ENCODE measurements at regions not wholly inside any gene's neighbourhood (a gene's known extent, or its start where the extent isn't known, plus 50 kb on each side); places are given as distances from the start of the nearest gene placed in this dataset.

- Histone ChIP-seq H3K9ac (ENCODE audit: low read length in 3 of 3) (no peak overlapping the region), H3K9me3 (ENCODE audit: control insufficient read depth in 2 of 3, insufficient read depth in 1 of 3, low read length in 3 of 3) (no peaks in the 10 kb centered on the region), H3K4me1 (ENCODE audit: control insufficient read depth in 2 of 3, insufficient read depth in 2 of 3, low read depth in 1 of 3, low read length in 3 of 3) (no peaks in the 10 kb centered on the region), H3K27ac (ENCODE audit: low read depth in 2 of 2, low read length in 2 of 2) (no peak overlapping the region), H3K27me3 (ENCODE audit: control insufficient read depth, insufficient read depth, low read length) (no peaks in the 10 kb centered on the region), H3K4me3 (ENCODE audit: low read length in 3 of 3) (no peak overlapping the region), H3K36me3 (ENCODE audit: control insufficient read depth in 2 of 3, insufficient read depth in 3 of 3, low read length in 3 of 3) (no peaks in the 10 kb centered on the region)
- FAIRE-seq (no peak), DNase-seq (no peak)
- intact Hi-C loops (cut with DNase I) = no loop called here
- TF ChIP-seq CTCF (IDR thresholded peaks at IDR 0.05; ENCODE audit: borderline replicate concordance, extremely low read depth, insufficient read depth) = no peak
These were observed 140.2 kb upstream of the EDNRA start for GRCh38 chr4:147340591-147341120.

GRCh38 chr4:147343692-147344091, 137.2 kb upstream of the EDNRA start:
- no peak for FAIRE-seq

GRCh38 chr4:147345662-147346061, 135.2 kb upstream of the EDNRA start:
- Histone ChIP-seq H3K27ac (ENCODE audit: low read depth in 2 of 2, low read length in 2 of 2) (no peak overlapping the region), H3K9ac (ENCODE audit: low read length in 3 of 3) (no peak overlapping the region), H3K4me3 (ENCODE audit: low read length in 3 of 3) (no peak overlapping the region), H3K36me3 (ENCODE audit: control insufficient read depth in 2 of 3, insufficient read depth in 3 of 3, low read length in 3 of 3) (no peaks in the 10 kb centered on the region), H3K9me3 (ENCODE audit: control insufficient read depth in 2 of 3, insufficient read depth in 1 of 3, low read length in 3 of 3) (no peaks in the 10 kb centered on the region), H3K27me3 (ENCODE audit: control insufficient read depth, insufficient read depth, low read length) (no peaks in the 10 kb centered on the region), H3K4me1 (ENCODE audit: control insufficient read depth in 2 of 3, insufficient read depth in 2 of 3, low read depth in 1 of 3, low read length in 3 of 3) (no peaks in the 10 kb centered on the region)
- no peak for TF ChIP-seq CTCF (IDR thresholded peaks at IDR 0.05; ENCODE audit: borderline replicate concordance, extremely low read depth, insufficient read depth)
- FAIRE-seq = no peak
- no peak for DNase-seq
- intact Hi-C loops (cut with DNase I) = no loop called here

More at GRCh38 chr4:147343692-147344091, 137.2 kb upstream of the EDNRA start:
- H3K9ac ChIP-seq (ENCODE audit: low read length in 3 of 3) = no peak overlapping the region
- intact Hi-C loops (cut with DNase I) = no loop called here
- no peaks in the 10 kb centered on the region for H3K9me3 ChIP-seq (ENCODE audit: control insufficient read depth in 2 of 3, insufficient read depth in 1 of 3, low read length in 3 of 3)
- no peak overlapping the region for H3K27ac ChIP-seq (ENCODE audit: low read depth in 2 of 2, low read length in 2 of 2)
- H3K4me3 ChIP-seq (ENCODE audit: low read length in 3 of 3) = no peak overlapping the region
- no peaks in the 10 kb centered on the region for H3K4me1 ChIP-seq (ENCODE audit: control insufficient read depth in 2 of 3, insufficient read depth in 2 of 3, low read depth in 1 of 3, low read length in 3 of 3)
- DNase-seq = no peak
- H3K36me3 ChIP-seq (ENCODE audit: control insufficient read depth in 2 of 3, insufficient read depth in 3 of 3, low read length in 3 of 3) = no peaks in the 10 kb centered on the region
- no peaks in the 10 kb centered on the region for H3K27me3 ChIP-seq (ENCODE audit: control insufficient read depth, insufficient read depth, low read length)
- no peak for TF ChIP-seq CTCF (IDR thresholded peaks at IDR 0.05; ENCODE audit: borderline replicate concordance, extremely low read depth, insufficient read depth)

GRCh38 chr4:147347217-147347616, 133.7 kb upstream of the EDNRA start:
- no peak overlapping the region for H3K9ac ChIP-seq (ENCODE audit: low read length in 3 of 3)

More at GRCh38 chr4:147347217-147347616, 133.7 kb upstream of the EDNRA start:
- DNase-seq = no peak
- Histone ChIP-seq H3K9me3 (ENCODE audit: control insufficient read depth in 2 of 3, insufficient read depth in 1 of 3, low read length in 3 of 3) (no peaks in the 10 kb centered on the region), H3K27ac (ENCODE audit: low read depth in 2 of 2, low read length in 2 of 2) (no peak overlapping the region), H3K4me3 (ENCODE audit: low read length in 3 of 3) (no peak overlapping the region), H3K36me3 (ENCODE audit: control insufficient read depth in 2 of 3, insufficient read depth in 3 of 3, low read length in 3 of 3) (no peaks in the 10 kb centered on the region), H3K4me1 (ENCODE audit: control insufficient read depth in 2 of 3, insufficient read depth in 2 of 3, low read depth in 1 of 3, low read length in 3 of 3) (no peaks in the 10 kb centered on the region), H3K27me3 (ENCODE audit: control insufficient read depth, insufficient read depth, low read length) (no peaks in the 10 kb centered on the region)
- FAIRE-seq = no peak
- intact Hi-C loops (cut with DNase I) = no loop called here
- no peak for TF ChIP-seq CTCF (IDR thresholded peaks at IDR 0.05; ENCODE audit: borderline replicate concordance, extremely low read depth, insufficient read depth)

All from kidney (tissue), 13 donors.